K562 (cell line): ENCODE measurements at regions not wholly inside any gene's neighbourhood (a gene's known extent, or its start where the extent isn't known, plus 50 kb on each side); places are given as distances from the start of the nearest gene placed in this dataset.
A peak's percentile ranks its signal among the peaks of the same experiment; 100 is the strongest.
"Not testable (repeated sequence)": the region's sequence is repeated elsewhere in the genome, so short reads cannot be mapped to it uniquely, and the experiment has no call there.

Experiments
- ATAC-seq: fragments of 200-7000 bp; cut with Tn5 transposase; 3 replicates; pipeline ENCODE4 v1.9.1; 2020; ENCODE audit warnings: moderate library complexity
- BruUV-seq: library from RNA; stranded (reverse); fragments of 400-500 nt; replicated peaks from 2 replicates; lab custom pipeline; 2021; lab: Mats Ljungman, UMichigan
- CTCF ChIA-PET: fragments of 300-600 bp; formaldehyde crosslinking; extraction: SDS; loops from one replicate; lab custom pipeline; 2021; ENCODE audit warnings: low intra/inter-chr PET ratio; lab: Yijun Ruan, JAX
- POLR2A ChIA-PET: fragments of 300-600, 350-650 bp; sonication (Branson Sonifier 250); formaldehyde crosslinking; extraction: SDS; loops from one replicate; lab custom pipeline; 2021; ENCODE audit warnings: antibody characterized with exemption, inconsistent platforms; lab: Yijun Ruan, JAX
- DNase-seq, 4 experiments: peaks; one replicate each; pipeline versions ENCODE4 v3.0.0 to v3.0.0-alpha.2; 2011 to 2018; ENCODE audit warnings: low spot score in 3 of 4, mixed read lengths in 3 of 4; ENCODE audit errors: extremely low read depth in 1 of 4
- FAIRE-seq: peaks from 2 replicates; lab custom pipeline; 2011; peaks lifted over from hg19 to GRCh38; lab: Jason Lieb, UNC
- H2AFZ ChIP-seq: 2 replicates; pipeline ENCODE4 v1.6.0; 2011; ENCODE audit warnings: low read depth, low read length, control low read depth, inconsistent platforms
- H3K27ac ChIP-seq: fragments of 200-600 bp; 3 replicates; pipeline ENCODE4 v1.8.0; 2011; ENCODE audit warnings: low read depth, mild to moderate bottlenecking, control low read depth, inconsistent platforms, low read length, moderate library complexity, mixed read lengths; ENCODE audit errors: extremely low read depth
- H3K27me3 ChIP-seq, 2 experiments: fragments of 300-600 bp in 1 of 2; 2 replicates in 1 of 2; 3 replicates in 1 of 2; pipeline versions ENCODE4 v1.6.0 to v1.8.0; 2011; ENCODE audit warnings: inconsistent platforms in 2 of 2, low read length in 2 of 2, mild to moderate bottlenecking in 1 of 2, mixed read lengths in 1 of 2, moderate library complexity in 1 of 2; ENCODE audit not compliant: control insufficient read depth in 2 of 2, insufficient read depth in 2 of 2
- H3K36me3 ChIP-seq: fragments of 300-600 bp; 3 replicates; pipeline ENCODE4 v1.8.0; 2011; ENCODE audit warnings: mild to moderate bottlenecking, low read length, inconsistent platforms; ENCODE audit not compliant: control insufficient read depth, insufficient read depth
- H3K4me1 ChIP-seq, 2 experiments: fragments of 200-600 bp in 1 of 2; replicated peaks in 1 of 2; 2 replicates in 1 of 2; 3 replicates in 1 of 2; pipeline versions ENCODE4 v1.5.1 to v1.8.0; 2011; ENCODE audit warnings: inconsistent platforms in 2 of 2, low read length in 2 of 2, mild to moderate bottlenecking in 1 of 2, mixed read lengths in 1 of 2, moderate library complexity in 1 of 2; ENCODE audit not compliant: control insufficient read depth in 2 of 2, insufficient read depth in 2 of 2
- H3K4me2 ChIP-seq: 2 replicates; pipeline ENCODE4 v1.6.1; 2011; ENCODE audit warnings: low read length, control low read depth, inconsistent platforms, mixed read lengths; ENCODE audit not compliant: insufficient read depth
- H3K4me3 ChIP-seq: fragments of 200-600 bp; sonication (generic), shearing (Covaris generic); 2 replicates; pipeline ENCODE4 v1.5.1; 2016; ENCODE audit warnings: control low read depth, inconsistent platforms
- H3K79me2 ChIP-seq: fragments of 200-600 bp; 3 replicates; pipeline ENCODE4 v1.8.0; 2011; ENCODE audit warnings: low read length, inconsistent platforms; ENCODE audit not compliant: control insufficient read depth, insufficient read depth
- H3K9ac ChIP-seq, 2 experiments: 2 replicates each; pipeline versions ENCODE4 v1.6.0 to v1.6.1; 2011; ENCODE audit warnings: low read depth in 2 of 2, low read length in 2 of 2, control low read depth in 1 of 2, inconsistent platforms in 1 of 2, mild to moderate bottlenecking in 1 of 2, mixed read lengths in 1 of 2; ENCODE audit not compliant: insufficient read depth in 1 of 2
- H3K9me1 ChIP-seq: one replicate; pipeline ENCODE4 v1.6.0; 2011; ENCODE audit warnings: inconsistent platforms, mild to moderate bottlenecking, low read length, moderate library complexity; ENCODE audit not compliant: control insufficient read depth, insufficient read depth
- H3K9me3 ChIP-seq: replicated peaks from 2 replicates; pipeline ENCODE4 v1.5.1; 2011; ENCODE audit warnings: low read depth, low read length, inconsistent platforms; ENCODE audit not compliant: control insufficient read depth, insufficient read depth
- H4K20me1 ChIP-seq: replicated peaks from 2 replicates; pipeline ENCODE4 v1.6.1; 2011; ENCODE audit warnings: low read length, inconsistent platforms, mixed read lengths; ENCODE audit not compliant: control insufficient read depth, insufficient read depth
- WGBS: fragments of 100-300 bp; shearing (Covaris generic); methylation state at CpG from one replicate; pipeline ENCODE4 v1.1.6; 2016; ENCODE audit warnings: low coverage, mixed read lengths; ENCODE audit not compliant: insufficient coverage; ENCODE audit errors: missing lambda C conversion rate; 5-methylcytosine and 5-hydroxymethylcytosine counted together
- in situ Hi-C: fragments of 300-500 bp; cut with MboI; formaldehyde crosslinking; loops from 4 replicates; pipeline ENCODE4 v1.15.0; 2018; ENCODE audit warnings: inconsistent platforms, mixed read lengths
- intact Hi-C: fragments of 100-400 bp; cut with micrococcal nuclease; formaldehyde crosslinking; loops from 2 replicates; pipeline ENCODE4 v1.14.2; 2022

GRCh38 chr10:38350645-38351044, 256.5 kb downstream of the ZNF37A start:
- H4K20me1 ChIP-seq, H3K36me3 ChIP-seq, H2AFZ ChIP-seq, in situ Hi-C loops, POLR2A ChIA-PET, BruUV-seq, H3K9ac ChIP-seq, H3K4me3 ChIP-seq, H3K79me2 ChIP-seq, H3K27me3 ChIP-seq, H3K9me3 ChIP-seq, H3K9me1 ChIP-seq, FAIRE-seq, intact Hi-C loops, CTCF ChIA-PET, ATAC-seq, DNase-seq, H3K4me2 ChIP-seq, H3K4me1 ChIP-seq, H3K27ac ChIP-seq: not testable (repeated sequence)
- WGBS = 8% methylated on average over 1 of the region's 1 CpG

- H3K4me1 ChIP-seq, BruUV-seq, in situ Hi-C loops, H3K27me3 ChIP-seq, DNase-seq, H2AFZ ChIP-seq, H4K20me1 ChIP-seq, H3K9me1 ChIP-seq, H3K36me3 ChIP-seq, H3K4me3 ChIP-seq, H3K4me2 ChIP-seq, H3K9ac ChIP-seq, ATAC-seq, H3K27ac ChIP-seq, H3K79me2 ChIP-seq, H3K9me3 ChIP-seq, FAIRE-seq, POLR2A ChIA-PET, intact Hi-C loops, CTCF ChIA-PET: not testable (repeated sequence)
- 12% methylated on average over 3 of the region's 3 CpGs for WGBS
Observed at GRCh38 chr10:38354410-38354809, 260.3 kb downstream of the ZNF37A start.

- H3K9me3 ChIP-seq, H3K9me1 ChIP-seq, H3K4me3 ChIP-seq, BruUV-seq, H2AFZ ChIP-seq, H3K4me2 ChIP-seq, H3K27me3 ChIP-seq, H4K20me1 ChIP-seq, in situ Hi-C loops, H3K36me3 ChIP-seq, H3K9ac ChIP-seq, H3K4me1 ChIP-seq, intact Hi-C loops, H3K79me2 ChIP-seq, H3K27ac ChIP-seq, CTCF ChIA-PET, POLR2A ChIA-PET: not testable (repeated sequence)
- DNase-seq (peak in 1 of 4 experiments; percentile 64), ATAC-seq (peak; percentile 100), FAIRE-seq (peak; percentile 97)
- 27% methylated on average over 12 of the region's 41 CpGs for WGBS
Observed at GRCh38 chr10:38355911-38356526, 261.9 kb downstream of the ZNF37A start.

- H3K9ac ChIP-seq, H2AFZ ChIP-seq, CTCF ChIA-PET, H3K9me1 ChIP-seq, H3K4me1 ChIP-seq, intact Hi-C loops, in situ Hi-C loops, H3K4me3 ChIP-seq, H3K36me3 ChIP-seq, H3K27me3 ChIP-seq, H4K20me1 ChIP-seq, DNase-seq, H3K9me3 ChIP-seq, H3K4me2 ChIP-seq, H3K79me2 ChIP-seq, H3K27ac ChIP-seq, POLR2A ChIA-PET: not testable (repeated sequence)
- BruUV-seq = TSS peak; percentile 81
- FAIRE-seq (peak; percentile 56), ATAC-seq (peak; percentile 69)
- 0% methylated on average over 2 of the region's 16 CpGs for WGBS
Observed at GRCh38 chr10:38356527-38356926, 262.4 kb downstream of the ZNF37A start.
